ENCODE measurements at regions not wholly inside any gene's neighbourhood (a gene's known extent, or its start where the extent isn't known, plus 50 kb on each side); places are given as distances from the start of the nearest gene placed in this dataset.
"Not testable (repeated sequence)": the region's sequence is repeated elsewhere in the genome, so short reads cannot be mapped to it uniquely, and the experiment has no call there.

GRCh38 chrX:25442499-25442898 lies 426.7 kb upstream of the ARX start:
- H3K27ac ChIP-seq (replicated peaks) = no peak overlapping the region
- no peaks in the 10 kb centered on the region for H3K9me3 ChIP-seq (replicated peaks)
- H3K36me3 ChIP-seq = no peaks in the 10 kb centered on the region
- intact Hi-C loops (cut with micrococcal nuclease) = no loop called here
- no peak overlapping the region for H3K4me3 ChIP-seq
- DNase-seq = no peak
- H3K27me3 ChIP-seq (ENCODE audit: low read depth) = no peaks in the 10 kb centered on the region
- H3K4me1 ChIP-seq = no peaks in the 10 kb centered on the region
- TF ChIP-seq CTCF (IDR thresholded peaks at IDR 0.05; ENCODE audit: borderline replicate concordance) = no peak

DNA sequence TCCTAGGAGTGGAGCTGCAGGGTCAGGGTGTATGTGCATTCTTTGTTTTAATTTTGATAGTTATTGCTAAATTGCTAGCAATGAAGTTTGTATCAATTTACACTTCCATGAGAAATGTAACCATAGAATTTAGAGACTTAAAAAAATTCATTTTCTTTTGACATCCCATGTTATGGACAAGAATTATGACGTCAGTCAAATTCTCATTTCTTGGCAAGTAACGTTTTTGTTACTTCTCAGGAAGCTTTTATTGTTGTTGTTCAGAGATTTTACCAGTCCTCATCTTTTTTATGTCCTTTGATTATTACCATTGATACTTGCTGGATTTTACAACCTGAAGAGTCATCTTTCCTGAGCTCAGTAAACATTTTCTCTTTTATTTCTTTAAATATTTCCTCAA lies 417.5 kb upstream of the ARX start:
- Histone ChIP-seq H3K4me3 (no peak overlapping the region), H3K9me3 (replicated peaks) (no peaks in the 10 kb centered on the region), H3K27me3 (ENCODE audit: low read depth) (no peaks in the 10 kb centered on the region), H3K36me3 (no peaks in the 10 kb centered on the region), H3K4me1 (no peaks in the 10 kb centered on the region), H3K27ac (replicated peaks) (no peak overlapping the region)
- intact Hi-C loops (cut with micrococcal nuclease) = no loop called here
- DNase-seq = no peak
- no peak for TF ChIP-seq CTCF (IDR thresholded peaks at IDR 0.05; ENCODE audit: borderline replicate concordance)

GRCh38 chrX:25432396-25432795 lies 416.6 kb upstream of the ARX start:
- H3K27ac ChIP-seq (replicated peaks) = no peak overlapping the region

GRCh38 chrX:25427873-25428555 lies 412.2 kb upstream of the ARX start:
- no peak overlapping the region for H3K4me3 ChIP-seq
- no peak overlapping the region for H3K27ac ChIP-seq (replicated peaks)
- DNase-seq = no peak
- no peaks in the 10 kb centered on the region for H3K36me3 ChIP-seq
- H3K4me1 ChIP-seq = no peaks in the 10 kb centered on the region
- intact Hi-C loops (cut with micrococcal nuclease) = no loop called here
- TF ChIP-seq CTCF (IDR thresholded peaks at IDR 0.05; ENCODE audit: borderline replicate concordance) = no peak
- no peaks in the 10 kb centered on the region for H3K27me3 ChIP-seq (ENCODE audit: low read depth)
- no peaks in the 10 kb centered on the region for H3K9me3 ChIP-seq (replicated peaks)

More at GRCh38 chrX:25432396-25432795, 416.6 kb upstream of the ARX start:
- intact Hi-C loops (cut with micrococcal nuclease) = no loop called here
- Histone ChIP-seq H3K4me3 (no peak overlapping the region), H3K4me1 (no peaks in the 10 kb centered on the region), H3K9me3 (replicated peaks) (no peaks in the 10 kb centered on the region), H3K27me3 (ENCODE audit: low read depth) (no peaks in the 10 kb centered on the region), H3K36me3 (no peaks in the 10 kb centered on the region)
- no peak for TF ChIP-seq CTCF (IDR thresholded peaks at IDR 0.05; ENCODE audit: borderline replicate concordance)
- no peak for DNase-seq

- not testable (repeated sequence) for H3K4me3 ChIP-seq; DNase-seq; H3K27ac ChIP-seq (replicated peaks)
These were observed 388.4 kb upstream of the ARX start for GRCh38 chrX:25404163-25404562.

GRCh38 chrX:25389266-25389665 lies 373.5 kb upstream of the ARX start:
- Histone ChIP-seq H3K27ac (replicated peaks) (no peak overlapping the region), H3K4me1 (no peaks in the 10 kb centered on the region), H3K27me3 (ENCODE audit: low read depth) (no peaks in the 10 kb centered on the region), H3K9me3 (replicated peaks) (peaks cover 11% of the 10 kb centered on the region), H3K36me3 (no peaks in the 10 kb centered on the region), H3K4me3 (no peak overlapping the region)
- no peak for TF ChIP-seq CTCF (IDR thresholded peaks at IDR 0.05; ENCODE audit: borderline replicate concordance)
- intact Hi-C loops (cut with micrococcal nuclease) = no loop called here
- no peak for DNase-seq

More at GRCh38 chrX:25404163-25404562, 388.4 kb upstream of the ARX start:
- intact Hi-C loops (cut with micrococcal nuclease); H3K36me3 ChIP-seq; H3K27me3 ChIP-seq (ENCODE audit: low read depth); H3K4me1 ChIP-seq: not testable (repeated sequence)
- peaks cover 15% of the 10 kb centered on the region for H3K9me3 ChIP-seq (replicated peaks)

All from left ventricle myocardium inferior (tissue), 1 donor.